ENCODE measurements at regions not wholly inside any gene's neighbourhood (a gene's known extent, or its start where the extent isn't known, plus 50 kb on each side); places are given as distances from the start of the nearest gene placed in this dataset.

DNA sequence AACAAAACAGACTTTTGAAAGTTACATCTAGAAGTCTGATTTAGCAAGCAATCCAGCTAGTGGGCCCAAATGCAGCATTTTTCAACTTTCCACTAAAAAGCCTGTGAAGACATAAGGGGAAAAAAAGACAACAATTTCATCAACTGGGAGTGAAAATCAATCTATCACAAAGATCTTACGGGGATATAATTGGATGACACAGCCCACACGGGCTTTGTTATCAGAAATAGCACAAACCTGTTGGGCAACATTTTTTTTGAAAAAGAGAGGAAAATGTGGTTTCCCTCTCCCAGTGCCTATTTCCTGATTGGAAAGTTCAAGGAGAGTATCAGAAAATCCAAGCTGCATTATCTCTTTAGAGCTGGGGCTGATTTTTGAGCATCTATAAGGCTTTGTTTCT, 132.7 kb downstream of the EVA1A start:
- WGBS (ENCODE audit: insufficient coverage, low coverage, low lambda C conversion rate, missing lambda C conversion rate): 73% methylated on average over 2 of the region's 2 CpGs
- Histone ChIP-seq H3K27me3 (no peaks in the 10 kb centered on the region), H3K4me3 (no peak overlapping the region), H3K4me1 (no peaks in the 10 kb centered on the region), H3K9me3 (no peaks in the 10 kb centered on the region), H3K36me3 (no peaks in the 10 kb centered on the region), H3K27ac (no peak overlapping the region)
- DNase-seq (no peak), ATAC-seq (no peak)
- intact Hi-C loops (cut with DNase I): no loop called here
- no peak for TF ChIP-seq POLR2A (IDR thresholded peaks at IDR 0.05)
- TF ChIP-seq, protein P1, sequence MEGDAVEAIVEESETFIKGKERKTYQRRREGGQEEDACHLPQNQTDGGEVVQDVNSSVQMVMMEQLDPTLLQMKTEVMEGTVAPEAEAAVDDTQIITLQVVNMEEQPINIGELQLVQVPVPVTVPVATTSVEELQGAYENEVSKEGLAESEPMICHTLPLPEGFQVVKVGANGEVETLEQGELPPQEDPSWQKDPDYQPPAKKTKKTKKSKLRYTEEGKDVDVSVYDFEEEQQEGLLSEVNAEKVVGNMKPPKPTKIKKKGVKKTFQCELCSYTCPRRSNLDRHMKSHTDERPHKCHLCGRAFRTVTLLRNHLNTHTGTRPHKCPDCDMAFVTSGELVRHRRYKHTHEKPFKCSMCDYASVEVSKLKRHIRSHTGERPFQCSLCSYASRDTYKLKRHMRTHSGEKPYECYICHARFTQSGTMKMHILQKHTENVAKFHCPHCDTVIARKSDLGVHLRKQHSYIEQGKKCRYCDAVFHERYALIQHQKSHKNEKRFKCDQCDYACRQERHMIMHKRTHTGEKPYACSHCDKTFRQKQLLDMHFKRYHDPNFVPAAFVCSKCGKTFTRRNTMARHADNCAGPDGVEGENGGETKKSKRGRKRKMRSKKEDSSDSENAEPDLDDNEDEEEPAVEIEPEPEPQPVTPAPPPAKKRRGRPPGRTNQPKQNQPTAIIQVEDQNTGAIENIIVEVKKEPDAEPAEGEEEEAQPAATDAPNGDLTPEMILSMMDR (IDR thresholded peaks at IDR 0.05): no peak

DNA sequence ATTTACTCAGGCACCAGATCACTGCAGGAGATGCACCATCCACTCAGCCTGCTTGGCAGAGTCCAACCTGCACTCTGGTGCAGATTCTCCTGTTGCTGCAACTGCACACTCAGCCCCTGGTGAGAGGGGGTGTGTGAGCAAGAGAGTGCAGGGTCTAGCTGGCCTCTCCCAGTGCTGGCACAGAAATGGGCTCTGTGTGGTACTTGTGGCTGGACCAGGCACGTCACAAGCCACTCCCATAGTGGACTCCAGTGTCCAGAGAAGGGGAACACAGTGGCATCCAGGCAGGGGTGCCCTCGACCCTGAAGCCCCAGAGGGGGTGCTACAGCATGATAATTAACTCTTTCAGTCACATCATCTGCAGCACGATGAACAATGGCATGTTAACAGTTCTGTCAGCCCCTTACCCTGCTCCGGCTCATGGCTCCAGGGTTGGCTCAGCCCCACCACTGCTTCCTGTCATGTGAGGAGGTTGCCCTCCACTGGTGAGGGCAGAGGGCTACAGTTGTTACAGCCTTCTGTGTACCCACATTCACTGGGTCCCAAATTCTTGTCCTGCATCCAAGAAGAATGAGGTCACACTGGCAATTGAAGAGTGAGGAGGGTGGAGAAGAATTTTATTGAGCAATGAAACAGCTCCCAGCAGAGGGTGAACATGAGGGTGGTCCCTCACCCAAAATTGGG, 135.7 kb downstream of the EVA1A start:
- H3K27ac ChIP-seq: no peak overlapping the region
- no peaks in the 10 kb centered on the region for H3K36me3 ChIP-seq
- no peak for TF ChIP-seq POLR2A (IDR thresholded peaks at IDR 0.05)
- TF ChIP-seq, protein P1 (IDR thresholded peaks at IDR 0.05): no peak
- no peaks in the 10 kb centered on the region for H3K4me1 ChIP-seq
- intact Hi-C loops (cut with DNase I): no loop called here
- no peak for DNase-seq
- ATAC-seq: no peak
- WGBS (ENCODE audit: insufficient coverage, low coverage, low lambda C conversion rate, missing lambda C conversion rate): 100% methylated on average over 1 of the region's 4 CpGs
- no peak overlapping the region for H3K4me3 ChIP-seq
- no peaks in the 10 kb centered on the region for H3K27me3 ChIP-seq
- no peaks in the 10 kb centered on the region for H3K9me3 ChIP-seq

DNA sequence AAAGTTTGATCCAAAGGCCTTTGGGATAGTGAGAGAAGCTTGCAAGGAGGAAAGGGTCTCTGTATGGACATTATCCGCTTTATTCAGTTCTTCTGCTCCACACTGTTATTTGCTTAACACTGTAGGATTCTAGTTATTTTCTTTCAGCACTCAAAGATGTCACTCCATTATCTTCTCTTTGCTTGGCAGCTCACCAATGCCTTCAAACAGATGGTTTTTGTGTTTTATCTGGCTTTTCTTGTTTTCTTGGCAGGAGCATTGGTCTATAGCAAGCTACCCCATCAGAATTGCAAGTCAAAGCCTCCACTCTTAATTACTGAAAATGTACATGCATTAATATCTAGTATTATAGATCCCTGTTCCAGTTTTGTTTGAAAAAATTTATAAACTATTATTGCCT, 138.8 kb downstream of the EVA1A start:
- H3K36me3 ChIP-seq: no peaks in the 10 kb centered on the region
- H3K4me3 ChIP-seq: no peak overlapping the region
- no peaks in the 10 kb centered on the region for H3K9me3 ChIP-seq
- no peak for TF ChIP-seq POLR2A (IDR thresholded peaks at IDR 0.05)
- TF ChIP-seq, protein P1 (IDR thresholded peaks at IDR 0.05): no peak
- H3K27me3 ChIP-seq: no peaks in the 10 kb centered on the region
- WGBS (ENCODE audit: insufficient coverage, low coverage, low lambda C conversion rate, missing lambda C conversion rate): 73% methylated on average over 1 of the region's 1 CpG
- ATAC-seq: no peak
- no peak overlapping the region for H3K27ac ChIP-seq
- DNase-seq: no peak
- peaks cover 0 to 4% (median 0%) of the 10 kb centered on the region in 4 donors for H3K4me1 ChIP-seq
- intact Hi-C loops (cut with DNase I): no loop called here

DNA sequence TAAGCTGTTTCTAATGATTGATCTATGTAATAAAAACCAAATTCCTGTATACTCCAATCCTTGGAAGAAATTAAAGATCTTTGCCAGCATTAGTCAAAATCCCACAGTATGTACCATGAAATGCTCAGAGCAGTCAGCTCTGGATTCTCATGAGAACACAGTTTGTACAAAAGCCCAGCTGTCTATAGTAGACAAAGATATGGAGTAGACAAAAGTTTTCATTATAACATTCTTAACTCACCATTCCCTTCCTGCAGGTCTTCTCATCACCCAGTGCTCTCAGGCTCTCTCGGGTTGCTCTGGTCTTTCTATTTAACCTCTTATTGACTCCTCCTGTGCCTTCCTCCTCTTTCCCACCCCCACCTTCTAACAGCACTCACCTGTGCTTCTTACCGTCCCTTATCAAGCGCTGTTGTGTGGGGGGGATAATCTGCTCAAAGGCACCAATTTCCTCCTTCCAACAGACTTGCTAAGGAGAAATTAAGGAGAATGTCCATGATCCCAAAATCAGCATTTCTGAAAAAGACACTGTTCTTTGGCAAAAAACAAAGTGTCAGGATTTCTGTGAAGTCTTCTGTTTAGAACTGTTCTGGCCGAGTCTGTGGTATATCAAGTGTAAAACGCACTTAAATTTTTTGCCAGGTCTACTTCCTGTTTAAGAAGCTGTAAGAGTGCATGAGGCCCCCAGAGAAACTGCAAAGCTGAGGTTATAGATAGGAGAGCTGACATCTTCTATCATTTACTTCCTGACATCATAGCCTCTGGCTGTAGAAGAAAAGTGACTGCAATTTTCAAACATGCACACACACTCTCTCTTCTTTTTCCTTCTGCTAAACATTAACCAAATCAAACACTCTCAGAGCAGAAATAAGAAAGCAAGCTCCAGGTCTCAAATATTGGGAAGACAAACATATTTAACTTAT, 144.1 kb downstream of the EVA1A start:
- intact Hi-C loops (cut with DNase I): no loop called here
- Histone ChIP-seq H3K4me1 (peaks cover 0 to 9% (median 0%) of the 10 kb centered on the region in 4 donors), H3K9me3 (no peaks in the 10 kb centered on the region), H3K27me3 (peaks cover 0 to 4% of the 10 kb centered on the region in 2 donors), H3K27ac (no peak overlapping the region), H3K36me3 (no peaks in the 10 kb centered on the region), H3K4me3 (no peak overlapping the region)
- peak; percentile 64 to 74 (median 64) for ATAC-seq
- DNase-seq: no peak
- 19% methylated on average over 5 of the region's 5 CpGs for WGBS (ENCODE audit: insufficient coverage, low coverage, low lambda C conversion rate, missing lambda C conversion rate)
- no peak for TF ChIP-seq POLR2A (IDR thresholded peaks at IDR 0.05)
- TF ChIP-seq, protein P1 (IDR thresholded peaks at IDR 0.05): no peak
